Endodermal cell (in vitro differentiated cells): ENCODE measurements at regions not wholly inside any gene's neighbourhood (a gene's known extent, or its start where the extent isn't known, plus 50 kb on each side); places are given as distances from the start of the nearest gene placed in this dataset.

ENCODE experiments used
- DNase-seq: peaks from one replicate; pipeline ENCODE4 v3.0.0-alpha.2; 2017
- H3K27ac ChIP-seq: 2 replicates; pipeline ENCODE4 v1.5.1; 2013; ENCODE audit warnings: mild to moderate bottlenecking, low read depth, low read length, moderate library complexity
- H3K27me3 ChIP-seq: 2 replicates; pipeline ENCODE4 v1.6.1; 2013; ENCODE audit warnings: mild to moderate bottlenecking, low read length, moderate library complexity; ENCODE audit not compliant: insufficient read depth, control insufficient read depth, poor library complexity, severe bottlenecking
- H3K36me3 ChIP-seq: 2 replicates; pipeline ENCODE4 v1.7.0; 2013; ENCODE audit warnings: mild to moderate bottlenecking, low read length, moderate library complexity; ENCODE audit not compliant: control insufficient read depth, insufficient read depth
- H3K4me1 ChIP-seq: one replicate; pipeline ENCODE4 v1.7.0; 2013; ENCODE audit warnings: low read length; ENCODE audit not compliant: control insufficient read depth, insufficient read depth
- H3K4me3 ChIP-seq: 2 replicates; pipeline ENCODE4 v1.5.1; 2013; ENCODE audit warnings: mild to moderate bottlenecking, low read length, moderate library complexity
- H3K9ac ChIP-seq: 2 replicates; pipeline ENCODE4 v1.6.1; 2013; ENCODE audit warnings: mild to moderate bottlenecking, low read length, moderate library complexity; ENCODE audit not compliant: poor library complexity, severe bottlenecking; ENCODE audit errors: extremely low read depth
- H3K9me3 ChIP-seq: 2 replicates; pipeline ENCODE4 v1.6.1; 2013; ENCODE audit warnings: mild to moderate bottlenecking, low read length, moderate library complexity; ENCODE audit not compliant: control insufficient read depth
- H3K27ac Mint-ChIP-seq: 2 replicates; pipeline ENCODE4 v1.8.0; 2020; ENCODE audit warnings: mixed read lengths
- H3K27me3 Mint-ChIP-seq: 2 replicates; pipeline ENCODE4 v1.8.0; 2021; ENCODE audit warnings: mild to moderate bottlenecking, mixed read lengths; ENCODE audit not compliant: insufficient read depth
- H3K36me3 Mint-ChIP-seq: 2 replicates; pipeline ENCODE4 v1.8.0; 2020; ENCODE audit warnings: low read depth, mixed read lengths
- H3K4me1 Mint-ChIP-seq: 2 replicates; pipeline ENCODE4 v1.8.0; 2020; ENCODE audit warnings: mixed read lengths
- H3K4me3 Mint-ChIP-seq: 2 replicates; pipeline ENCODE4 v1.8.0; 2020; ENCODE audit warnings: mild to moderate bottlenecking, moderate library complexity, mixed read lengths
- H3K9me3 Mint-ChIP-seq: 2 replicates; pipeline ENCODE4 v1.8.0; 2020; ENCODE audit warnings: mild to moderate bottlenecking, mixed read lengths
- WGBS, 2 experiments: methylation state at CpG; one replicate each; pipeline versions ENCODE4 v1.1.5 to v1.1.7; 2013; ENCODE audit warnings: missing lambda C conversion rate in 2 of 2, mixed read lengths in 1 of 2; ENCODE audit not compliant: insufficient coverage in 1 of 2, insufficient read length in 1 of 2; 5-methylcytosine and 5-hydroxymethylcytosine counted together
- TF ChIP-seq, protein P1 (sequence below): fragments of 200-600 bp; sonication (generic); conservative IDR thresholded peaks from 2 replicates; pipeline ENCODE4 v1.5.0; 2021; ENCODE audit warnings: antibody characterized with exemption, mild to moderate bottlenecking

DNA sequence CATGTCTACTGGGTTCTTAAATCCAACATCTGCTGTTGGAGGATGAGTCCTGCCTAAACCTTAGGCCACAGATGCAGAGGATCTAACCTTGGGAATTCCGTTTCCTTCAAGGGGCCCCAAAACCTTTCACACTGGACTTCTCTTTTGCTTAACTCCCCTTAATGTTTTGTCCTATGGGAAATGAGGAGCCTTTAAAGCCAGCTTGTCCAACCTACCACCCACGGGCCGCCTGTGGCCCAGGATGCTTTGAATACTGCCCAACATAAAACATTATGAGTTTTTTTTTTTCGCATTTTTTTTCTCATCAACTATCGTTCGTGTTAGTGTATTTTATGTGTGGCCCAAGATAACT, 157.2 kb upstream of the SLC1A4 start:
- Mint-ChIP-seq H3K4me3 (no peak overlapping the region), H3K9me3 (no peaks in the 10 kb centered on the region), H3K27me3 (no peaks in the 10 kb centered on the region), H3K36me3 (no peaks in the 10 kb centered on the region), H3K27ac (no peak overlapping the region), H3K4me1 (peaks cover 26% of the 10 kb centered on the region)
- no peaks in the 10 kb centered on the region for H3K27me3 ChIP-seq
- TF ChIP-seq, protein P1, sequence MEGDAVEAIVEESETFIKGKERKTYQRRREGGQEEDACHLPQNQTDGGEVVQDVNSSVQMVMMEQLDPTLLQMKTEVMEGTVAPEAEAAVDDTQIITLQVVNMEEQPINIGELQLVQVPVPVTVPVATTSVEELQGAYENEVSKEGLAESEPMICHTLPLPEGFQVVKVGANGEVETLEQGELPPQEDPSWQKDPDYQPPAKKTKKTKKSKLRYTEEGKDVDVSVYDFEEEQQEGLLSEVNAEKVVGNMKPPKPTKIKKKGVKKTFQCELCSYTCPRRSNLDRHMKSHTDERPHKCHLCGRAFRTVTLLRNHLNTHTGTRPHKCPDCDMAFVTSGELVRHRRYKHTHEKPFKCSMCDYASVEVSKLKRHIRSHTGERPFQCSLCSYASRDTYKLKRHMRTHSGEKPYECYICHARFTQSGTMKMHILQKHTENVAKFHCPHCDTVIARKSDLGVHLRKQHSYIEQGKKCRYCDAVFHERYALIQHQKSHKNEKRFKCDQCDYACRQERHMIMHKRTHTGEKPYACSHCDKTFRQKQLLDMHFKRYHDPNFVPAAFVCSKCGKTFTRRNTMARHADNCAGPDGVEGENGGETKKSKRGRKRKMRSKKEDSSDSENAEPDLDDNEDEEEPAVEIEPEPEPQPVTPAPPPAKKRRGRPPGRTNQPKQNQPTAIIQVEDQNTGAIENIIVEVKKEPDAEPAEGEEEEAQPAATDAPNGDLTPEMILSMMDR, result peak; percentile 39
- no peak overlapping the region for H3K9ac ChIP-seq
- DNase-seq, result no peak
- no peaks in the 10 kb centered on the region for H3K4me1 ChIP-seq
- H3K27ac ChIP-seq, result no peak overlapping the region
- H3K36me3 ChIP-seq, result no peaks in the 10 kb centered on the region
- 96 to 98% methylated on average over 5 to 6 of the region's 6 CpGs for WGBS, 2 experiments
- no peak overlapping the region for H3K4me3 ChIP-seq
- no peaks in the 10 kb centered on the region for H3K9me3 ChIP-seq

DNA sequence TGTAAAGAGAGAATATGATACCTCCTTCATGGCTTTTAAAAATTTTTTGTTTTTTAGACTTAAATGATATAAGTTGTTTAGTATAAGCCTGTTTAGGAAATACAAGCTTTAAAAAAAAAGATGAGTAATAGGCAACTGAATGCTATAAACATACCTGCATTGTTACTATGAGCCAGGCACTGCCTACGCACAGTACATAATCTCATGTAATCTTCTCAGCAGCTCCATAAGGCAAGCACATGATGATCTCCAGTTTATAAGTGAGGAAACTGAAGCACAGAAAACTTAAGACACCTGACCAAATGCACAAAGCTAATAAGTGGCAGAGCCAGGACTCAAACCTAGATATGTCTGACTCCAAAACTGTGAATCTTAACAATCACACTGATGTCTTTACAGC, 156.3 kb upstream of the SLC1A4 start:
- Histone ChIP-seq H3K9ac (no peak overlapping the region), H3K4me3 (no peak overlapping the region), H3K9me3 (no peaks in the 10 kb centered on the region), H3K27me3 (no peaks in the 10 kb centered on the region), H3K27ac (no peak overlapping the region), H3K36me3 (no peaks in the 10 kb centered on the region), H3K4me1 (no peaks in the 10 kb centered on the region)
- Mint-ChIP-seq H3K9me3 (no peaks in the 10 kb centered on the region), H3K4me3 (no peak overlapping the region), H3K27ac (no peak overlapping the region), H3K4me1 (peaks cover 31% of the 10 kb centered on the region), H3K27me3 (no peaks in the 10 kb centered on the region), H3K36me3 (no peaks in the 10 kb centered on the region)
- DNase-seq, result no peak
- WGBS, 2 experiments, result 94 to 100% methylated on average over 1 of the region's 1 CpG
- TF ChIP-seq, protein P1, result no peak

DNA sequence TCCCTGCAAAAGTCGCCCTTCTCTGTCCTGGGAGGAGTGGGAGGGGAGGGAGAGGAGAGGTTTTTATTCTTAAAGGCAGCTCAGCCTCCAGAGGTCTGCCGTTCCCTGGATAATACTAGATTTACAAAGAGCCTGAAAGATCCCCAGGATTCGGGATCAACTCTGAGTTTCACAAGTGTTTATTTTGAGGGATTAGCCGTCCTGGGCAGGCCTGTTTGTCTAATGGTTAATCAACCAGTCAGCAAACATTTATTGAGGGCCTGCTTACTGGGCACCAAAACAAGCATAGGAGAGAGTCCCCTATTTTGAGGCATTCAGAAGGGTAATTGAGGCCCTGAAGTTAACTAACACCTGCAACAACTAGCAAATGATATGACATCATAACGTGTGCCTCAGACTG, 152.6 kb upstream of the SLC1A4 start:
- Mint-ChIP-seq H3K4me1 (peaks cover 34% of the 10 kb centered on the region), H3K4me3 (no peak overlapping the region), H3K9me3 (no peaks in the 10 kb centered on the region), H3K27me3 (peaks cover 2% of the 10 kb centered on the region), H3K36me3 (no peaks in the 10 kb centered on the region), H3K27ac (peak overlapping the region; percentile 37)
- whole genome bisulfite sequencing, 2 experiments, result 48 to 72% methylated on average over 3 to 5 of the region's 5 CpGs
- Histone ChIP-seq H3K27ac (no peak overlapping the region), H3K27me3 (no peaks in the 10 kb centered on the region), H3K4me1 (no peaks in the 10 kb centered on the region), H3K9ac (no peak overlapping the region), H3K4me3 (no peak overlapping the region), H3K9me3 (no peaks in the 10 kb centered on the region), H3K36me3 (no peaks in the 10 kb centered on the region)
- TF ChIP-seq, protein P1, result no peak
- DNase-seq, result no peak
